Thyroid gland (tissue), 4 donors: ENCODE measurements at regions not wholly inside any gene's neighbourhood (a gene's known extent, or its start where the extent isn't known, plus 50 kb on each side); places are given as distances from the start of the nearest gene placed in this dataset.

Experiments
- CTCF ChIP-seq, 6 experiments: fragments of 200-600 bp in 3 of 6; fragments of 450-650 bp in 3 of 6; sonication (generic) in 3 of 6; IDR thresholded peaks; one replicate each; pipeline ENCODE4 v1.5.1; 2016 to 2019; ENCODE audit warnings: antibody characterized with exemption in 6 of 6, mild to moderate bottlenecking in 2 of 6, inconsistent platforms in 1 of 6, moderate library complexity in 1 of 6
- POLR2A ChIP-seq, 2 donors: fragments of 450-650 bp; IDR thresholded peaks; one replicate each; pipeline ENCODE4 v1.6.1; 2017; ENCODE audit warnings: antibody characterized with exemption in 2 of 2, mild to moderate bottlenecking in 2 of 2, moderate library complexity in 1 of 2

GRCh38 chr3:72224804-72225509 is 440.0 kb upstream of the PROK2 start:
- no peak for TF ChIP-seq POLR2A (IDR thresholded peaks at IDR 0.05)
- TF ChIP-seq CTCF (IDR thresholded peaks at IDR 0.05), result no peak
